ENCODE measurements at regions not wholly inside any gene's neighbourhood (a gene's known extent, or its start where the extent isn't known, plus 50 kb on each side); places are given as distances from the start of the nearest gene placed in this dataset.

GRCh38 chr2:18122544-18123210, 244.2 kb downstream of the KCNS3 start:
- no peak for DNase-seq

DNA sequence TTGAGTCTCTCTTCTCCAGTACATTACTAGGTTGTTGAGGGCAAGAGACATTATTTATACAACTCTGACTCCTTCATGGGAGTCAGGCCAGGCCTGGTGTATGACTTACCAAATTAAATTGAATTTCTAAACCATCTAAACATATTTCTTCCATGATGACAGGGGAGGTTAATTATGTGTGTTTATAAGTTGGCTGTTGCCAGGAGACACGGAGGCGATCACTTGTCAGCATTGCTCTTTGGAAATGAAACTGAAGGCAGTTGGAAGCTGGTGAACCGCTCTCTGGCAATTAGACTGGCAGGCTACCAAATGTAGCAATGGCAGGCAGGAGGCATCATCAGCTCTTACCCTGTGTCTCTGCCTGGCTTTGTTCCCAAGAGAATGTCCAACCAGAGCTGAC, 241.4 kb downstream of the KCNS3 start:
- DNase-seq = no peak

- DNase-seq = no peak
Measured at GRCh38 chr2:18118703-18119102, 240.2 kb downstream of the KCNS3 start.

GRCh38 chr2:18117592-18117991, 239.1 kb downstream of the KCNS3 start:
- DNase-seq = no peak

DNA sequence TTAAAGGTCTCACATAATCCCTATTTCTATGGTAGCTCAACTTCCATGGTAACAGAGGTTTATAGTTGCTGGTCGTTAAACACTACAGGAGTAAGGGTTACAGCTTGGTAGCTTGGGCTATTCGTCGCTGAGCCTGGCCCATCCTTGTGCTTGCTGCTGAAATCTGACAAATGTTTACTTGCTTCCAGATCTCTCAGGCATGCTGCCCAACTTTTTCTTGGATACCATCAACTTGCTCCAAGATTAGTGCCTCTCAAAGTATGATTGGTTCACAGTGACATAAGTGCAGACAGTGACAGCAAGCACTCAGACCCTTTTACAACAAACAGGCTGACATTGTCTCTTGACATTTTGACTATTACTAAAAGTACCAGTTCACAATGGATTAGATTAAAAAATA, 231.8 kb downstream of the KCNS3 start:
- no peak for DNase-seq

- no peak for DNase-seq
Measured at GRCh38 chr2:18106841-18107240, 228.4 kb downstream of the KCNS3 start.

GRCh38 chr2:18105929-18106328, 227.5 kb downstream of the KCNS3 start:
- DNase-seq = no peak

- DNase-seq = no peak
Measured at GRCh38 chr2:18104595-18105224, 226.2 kb downstream of the KCNS3 start.

GRCh38 chr2:18096836-18097405, 218.5 kb downstream of the KCNS3 start:
- DNase-seq = no peak

DNA sequence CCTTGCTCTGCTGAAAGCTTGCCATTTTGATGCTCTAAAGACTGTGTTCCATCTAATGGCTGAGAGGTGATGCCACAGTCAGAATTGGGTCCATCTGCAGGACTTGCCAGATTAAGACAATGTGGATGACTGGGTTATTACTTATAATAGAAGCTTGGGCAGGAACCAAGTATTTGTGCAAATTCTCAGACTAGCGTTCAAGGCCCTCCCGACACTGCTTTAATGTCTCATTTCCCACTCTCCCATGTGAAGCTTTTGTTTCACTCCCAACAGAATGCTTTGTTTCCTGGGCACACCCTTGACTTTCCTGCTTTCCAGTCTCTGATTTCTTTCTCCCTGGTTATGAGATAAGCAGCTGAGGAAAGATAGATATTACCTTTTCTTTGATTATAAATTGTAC, 215.8 kb downstream of the KCNS3 start:
- no peak for DNase-seq

DNA sequence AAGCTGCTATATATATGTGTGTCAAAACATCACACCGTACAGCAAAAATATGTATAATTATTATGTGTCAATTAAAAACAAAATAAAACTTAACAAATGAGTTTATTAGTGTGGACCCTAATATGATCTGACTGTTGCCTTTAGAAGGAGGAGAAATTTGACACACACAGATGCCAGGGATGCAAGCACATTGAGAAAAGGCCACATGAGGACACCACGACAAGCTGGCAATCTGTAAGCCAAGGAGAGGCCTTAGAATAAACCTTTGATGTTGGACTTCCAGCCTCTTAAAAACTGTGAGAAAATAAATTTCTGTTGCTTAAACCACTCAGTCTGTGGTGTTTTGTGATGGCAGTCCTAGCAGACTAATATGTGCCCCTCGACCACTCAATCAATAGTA, 214.7 kb downstream of the KCNS3 start:
- DNase-seq = no peak

GRCh38 chr2:18092760-18093159, 214.3 kb downstream of the KCNS3 start:
- no peak for DNase-seq

- no peak for DNase-seq
Measured at GRCh38 chr2:18085593-18085992, 207.1 kb downstream of the KCNS3 start.

DNA sequence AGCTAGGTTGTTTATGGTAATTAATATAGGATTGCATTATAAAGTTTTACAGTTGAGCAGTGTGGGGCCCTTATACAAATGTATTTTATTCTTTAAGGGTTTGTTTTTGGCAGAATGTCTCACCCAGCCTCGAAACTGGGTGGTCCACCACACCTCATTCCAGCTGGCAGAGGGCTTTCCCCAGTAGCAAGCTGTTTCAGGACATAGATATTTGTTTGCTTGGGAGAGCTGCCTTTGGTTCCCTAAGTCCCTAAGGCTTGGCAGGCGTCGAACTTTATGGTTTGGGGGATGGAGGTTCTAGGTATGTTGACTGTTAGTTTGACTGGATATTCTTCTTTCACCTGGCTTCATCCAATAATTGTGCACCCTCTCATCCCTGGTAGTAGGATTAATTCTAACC, 205.9 kb downstream of the KCNS3 start:
- no peak for DNase-seq

DNA sequence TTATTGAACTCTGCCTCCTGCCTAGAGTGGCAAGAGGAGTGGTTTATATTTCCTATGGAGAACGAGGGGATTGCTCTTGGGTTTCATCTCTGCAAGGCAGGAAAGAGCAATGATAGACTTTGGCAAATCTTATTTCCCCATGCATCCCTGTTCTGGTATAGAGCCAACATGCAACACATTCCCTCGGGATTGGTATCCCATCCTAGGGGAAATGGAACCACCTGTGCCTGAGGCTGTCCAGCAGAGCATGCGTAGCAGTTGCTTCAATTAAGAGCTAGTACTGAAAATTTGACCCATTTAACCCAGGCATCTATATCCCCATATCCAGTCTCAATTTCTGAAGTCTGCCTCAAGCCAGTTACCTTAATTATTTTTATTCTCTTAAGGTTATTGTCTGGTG, 205.3 kb downstream of the KCNS3 start:
- DNase-seq = no peak

DNA sequence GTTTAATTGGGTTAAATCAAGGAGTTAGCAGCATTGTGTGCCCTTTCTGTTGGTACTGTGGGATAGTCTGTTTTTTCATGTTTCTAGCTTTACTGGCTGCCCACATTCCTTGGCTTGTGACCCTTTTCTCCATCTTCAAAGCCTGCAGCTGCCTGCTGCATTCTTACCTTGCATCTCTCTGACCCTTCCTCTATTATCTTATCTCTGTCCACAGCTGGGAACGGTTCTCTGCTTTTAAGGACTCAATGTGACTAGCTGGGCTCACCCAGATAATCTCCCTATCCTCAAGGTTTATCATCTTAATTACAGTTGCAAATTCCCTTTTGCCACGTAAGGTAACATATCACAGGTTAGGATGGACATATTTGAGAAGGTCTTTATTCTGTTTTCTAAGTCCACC, 199.7 kb downstream of the KCNS3 start:
- DNase-seq = no peak

DNA sequence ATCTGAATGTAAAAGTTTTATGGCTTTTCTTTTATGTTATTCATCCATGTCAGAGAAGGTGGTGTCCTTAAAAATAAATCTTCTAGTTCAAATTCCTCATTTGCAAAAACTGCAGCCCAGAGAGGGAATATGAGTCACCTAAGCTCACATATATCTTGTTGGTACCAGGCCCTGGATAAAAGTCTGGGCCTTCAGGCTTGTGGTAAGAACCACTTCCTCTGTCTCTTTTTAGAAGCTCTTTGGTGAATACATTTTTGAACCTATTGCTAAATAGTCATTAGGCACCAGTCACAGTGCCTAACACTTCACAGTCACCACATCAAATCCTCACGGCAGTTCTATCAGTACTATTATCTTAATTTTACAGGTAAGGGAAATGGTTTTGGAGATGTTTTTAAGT, 199.2 kb downstream of the KCNS3 start:
- no peak for DNase-seq

DNA sequence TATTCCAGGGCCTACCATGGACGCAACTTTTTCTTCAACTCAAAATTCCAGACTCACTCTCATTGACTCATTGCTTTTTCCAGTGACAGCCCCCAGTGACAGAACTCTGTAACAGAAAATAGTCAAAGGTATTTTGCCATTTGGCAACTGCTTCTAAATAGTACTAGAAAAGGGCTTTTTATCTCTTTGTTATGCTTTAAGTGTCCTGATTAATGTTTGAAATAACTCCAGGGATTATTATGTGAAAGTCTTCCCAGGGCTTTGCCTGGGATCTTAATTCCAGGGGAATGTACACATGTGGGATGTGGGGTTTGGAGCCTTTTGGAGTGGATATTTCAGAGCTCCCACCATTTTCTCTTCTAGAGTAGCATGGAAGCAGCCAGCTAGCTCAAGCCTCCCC, 198.8 kb downstream of the KCNS3 start:
- DNase-seq = no peak

DNA sequence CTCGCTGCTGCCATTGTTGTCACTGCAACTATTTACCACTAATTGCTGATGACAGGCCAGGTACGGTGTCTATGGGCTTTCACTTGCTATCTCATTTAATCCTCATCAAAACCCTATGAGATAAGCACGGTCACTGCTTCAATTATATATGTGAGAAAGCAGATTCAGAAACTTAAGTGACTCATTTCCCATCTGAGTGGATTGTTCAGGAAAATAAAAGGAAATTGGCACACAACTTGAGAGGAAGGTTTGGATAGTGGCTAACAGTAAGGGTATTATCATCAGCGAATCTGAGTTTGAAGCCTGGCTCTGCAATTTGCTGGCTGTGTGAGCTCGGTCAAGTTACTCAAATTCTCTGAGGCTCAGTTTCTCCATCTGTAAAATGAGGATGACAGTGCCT, 196.0 kb downstream of the KCNS3 start:
- DNase-seq = no peak

DNA sequence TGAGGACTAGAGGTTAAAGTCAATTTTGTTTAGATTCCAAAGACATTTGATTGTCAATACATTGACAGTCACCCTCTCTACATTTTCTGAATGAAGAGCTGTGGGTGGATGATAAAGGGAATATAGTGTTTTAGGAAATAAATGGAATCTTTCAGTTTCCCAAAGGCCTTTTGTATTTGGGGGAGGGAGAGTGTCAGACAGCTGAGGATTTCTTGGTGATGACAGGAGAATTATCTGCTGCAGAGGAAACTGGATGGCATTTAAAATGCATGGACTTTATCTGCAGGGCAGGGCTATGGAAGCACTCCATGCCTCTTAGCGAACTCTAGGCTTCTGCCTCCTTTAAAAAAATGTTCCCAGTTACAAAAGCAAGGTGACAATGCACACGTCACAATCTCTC, 195.1 kb downstream of the KCNS3 start:
- no peak for DNase-seq

GRCh38 chr2:18067588-18068384, 189.3 kb downstream of the KCNS3 start:
- no peak for DNase-seq

DNA sequence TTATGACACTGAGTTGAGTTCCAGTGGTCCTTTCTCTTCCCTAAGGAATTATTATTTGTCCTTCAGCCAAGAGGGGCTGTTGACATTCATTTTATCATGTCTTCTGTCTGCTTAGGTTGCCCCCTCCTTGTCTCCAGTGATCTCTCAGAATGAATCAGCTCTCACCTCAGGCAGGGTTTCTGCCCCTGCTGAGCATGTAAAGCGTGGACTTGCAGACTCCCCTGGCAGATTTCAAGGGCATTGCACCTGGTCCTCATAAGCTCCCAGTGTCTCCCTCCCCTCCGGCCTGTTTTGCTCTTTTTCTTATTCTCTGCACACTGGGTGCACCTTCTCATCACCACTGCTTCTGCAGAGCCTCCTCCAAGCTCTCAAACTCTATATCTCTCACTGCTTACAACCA, 188.4 kb downstream of the KCNS3 start:
- no peak for DNase-seq

- no peak for DNase-seq
Measured at GRCh38 chr2:18066066-18066465, 187.6 kb downstream of the KCNS3 start.

DNA sequence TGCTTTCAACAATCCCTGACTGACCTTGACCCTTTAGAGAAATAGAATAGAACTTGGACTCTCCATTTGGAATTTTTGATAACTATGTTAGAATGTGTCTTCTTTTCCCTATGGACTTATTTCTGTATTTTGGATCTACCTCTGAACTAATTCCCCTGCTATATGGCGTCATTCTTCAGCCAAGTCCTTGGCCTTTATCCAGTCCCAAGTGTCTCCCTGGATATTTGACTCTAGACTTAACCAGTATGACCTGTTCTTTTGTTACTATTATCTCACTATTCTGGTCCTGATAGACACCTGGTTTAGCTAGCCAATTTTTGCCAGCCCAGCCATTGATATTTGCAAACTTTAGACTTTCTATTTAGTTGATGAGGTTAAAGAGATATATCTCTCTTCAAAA, 186.8 kb downstream of the KCNS3 start:
- no peak for DNase-seq

Measured in activated naive CD4-positive, alpha-beta T cell treated with anti-CD3 and anti-CD28 coated beads, Interleukin-2, amount 50 U/mL, for 16 hours (primary cell).